ENCODE measurements at regions not wholly inside any gene's neighbourhood (a gene's known extent, or its start where the extent isn't known, plus 50 kb on each side); places are given as distances from the start of the nearest gene placed in this dataset.

- Histone ChIP-seq H3K4me1 (no peaks in the 10 kb centered on the region), H3K4me3 (no peak overlapping the region), H3K36me3 (no peaks in the 10 kb centered on the region), H3K9me3 (no peaks in the 10 kb centered on the region), H3K27ac (no peak overlapping the region), H3K27me3 (no peaks in the 10 kb centered on the region)
- intact Hi-C loops (cut with DNase I): no loop called here
- DNase-seq: no peak
- TF ChIP-seq, protein P1, sequence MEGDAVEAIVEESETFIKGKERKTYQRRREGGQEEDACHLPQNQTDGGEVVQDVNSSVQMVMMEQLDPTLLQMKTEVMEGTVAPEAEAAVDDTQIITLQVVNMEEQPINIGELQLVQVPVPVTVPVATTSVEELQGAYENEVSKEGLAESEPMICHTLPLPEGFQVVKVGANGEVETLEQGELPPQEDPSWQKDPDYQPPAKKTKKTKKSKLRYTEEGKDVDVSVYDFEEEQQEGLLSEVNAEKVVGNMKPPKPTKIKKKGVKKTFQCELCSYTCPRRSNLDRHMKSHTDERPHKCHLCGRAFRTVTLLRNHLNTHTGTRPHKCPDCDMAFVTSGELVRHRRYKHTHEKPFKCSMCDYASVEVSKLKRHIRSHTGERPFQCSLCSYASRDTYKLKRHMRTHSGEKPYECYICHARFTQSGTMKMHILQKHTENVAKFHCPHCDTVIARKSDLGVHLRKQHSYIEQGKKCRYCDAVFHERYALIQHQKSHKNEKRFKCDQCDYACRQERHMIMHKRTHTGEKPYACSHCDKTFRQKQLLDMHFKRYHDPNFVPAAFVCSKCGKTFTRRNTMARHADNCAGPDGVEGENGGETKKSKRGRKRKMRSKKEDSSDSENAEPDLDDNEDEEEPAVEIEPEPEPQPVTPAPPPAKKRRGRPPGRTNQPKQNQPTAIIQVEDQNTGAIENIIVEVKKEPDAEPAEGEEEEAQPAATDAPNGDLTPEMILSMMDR (IDR thresholded peaks at IDR 0.05): no peak
- TF ChIP-seq POLR2A (IDR thresholded peaks at IDR 0.05): no peak
- WGBS (ENCODE audit: insufficient coverage, low coverage, low lambda C conversion rate, missing lambda C conversion rate): 35% methylated on average over 1 of the region's 1 CpG
- no peak for ATAC-seq
Measured at GRCh38 chr18:66136039-66136438, 385.2 kb downstream of the CDH7 start.

GRCh38 chr18:66129248-66129647 lies 378.4 kb downstream of the CDH7 start:
- no peaks in the 10 kb centered on the region for H3K4me1 ChIP-seq
- 42% methylated on average over 3 of the region's 4 CpGs for WGBS (ENCODE audit: insufficient coverage, low coverage, low lambda C conversion rate, missing lambda C conversion rate)
- H3K36me3 ChIP-seq: no peaks in the 10 kb centered on the region

GRCh38 chr18:66126266-66126665 lies 375.5 kb downstream of the CDH7 start:
- Histone ChIP-seq H3K4me1 (no peaks in the 10 kb centered on the region), H3K27ac (no peak overlapping the region), H3K36me3 (no peaks in the 10 kb centered on the region), H3K4me3 (no peak overlapping the region), H3K9me3 (no peaks in the 10 kb centered on the region), H3K27me3 (no peaks in the 10 kb centered on the region)
- no peak for DNase-seq
- no peak for ATAC-seq
- WGBS (ENCODE audit: insufficient coverage, low coverage, low lambda C conversion rate, missing lambda C conversion rate): 28% methylated on average over 2 of the region's 2 CpGs
- intact Hi-C loops (cut with DNase I): no loop called here
- TF ChIP-seq, protein P1 (IDR thresholded peaks at IDR 0.05): no peak
- no peak for TF ChIP-seq POLR2A (IDR thresholded peaks at IDR 0.05)

More at GRCh38 chr18:66129248-66129647, 378.4 kb downstream of the CDH7 start:
- ATAC-seq (no peak), DNase-seq (no peak)
- Histone ChIP-seq H3K27me3 (no peaks in the 10 kb centered on the region), H3K4me3 (no peak overlapping the region), H3K9me3 (no peaks in the 10 kb centered on the region), H3K27ac (no peak overlapping the region)
- intact Hi-C loops (cut with DNase I): no loop called here
- TF ChIP-seq, protein P1 (IDR thresholded peaks at IDR 0.05): no peak
- TF ChIP-seq POLR2A (IDR thresholded peaks at IDR 0.05): no peak

- DNase-seq (no peak), ATAC-seq (no peak)
- Histone ChIP-seq H3K27me3 (no peaks in the 10 kb centered on the region), H3K4me1 (no peaks in the 10 kb centered on the region), H3K9me3 (no peaks in the 10 kb centered on the region), H3K27ac (no peak overlapping the region), H3K36me3 (no peaks in the 10 kb centered on the region), H3K4me3 (no peak overlapping the region)
- intact Hi-C loops (cut with DNase I): no loop called here
- no peak for TF ChIP-seq POLR2A (IDR thresholded peaks at IDR 0.05)
- TF ChIP-seq, protein P1 (IDR thresholded peaks at IDR 0.05): no peak
- 56% methylated on average over 2 of the region's 2 CpGs for WGBS (ENCODE audit: insufficient coverage, low coverage, low lambda C conversion rate, missing lambda C conversion rate)
Measured at GRCh38 chr18:66124394-66124793, 373.6 kb downstream of the CDH7 start.

DNA sequence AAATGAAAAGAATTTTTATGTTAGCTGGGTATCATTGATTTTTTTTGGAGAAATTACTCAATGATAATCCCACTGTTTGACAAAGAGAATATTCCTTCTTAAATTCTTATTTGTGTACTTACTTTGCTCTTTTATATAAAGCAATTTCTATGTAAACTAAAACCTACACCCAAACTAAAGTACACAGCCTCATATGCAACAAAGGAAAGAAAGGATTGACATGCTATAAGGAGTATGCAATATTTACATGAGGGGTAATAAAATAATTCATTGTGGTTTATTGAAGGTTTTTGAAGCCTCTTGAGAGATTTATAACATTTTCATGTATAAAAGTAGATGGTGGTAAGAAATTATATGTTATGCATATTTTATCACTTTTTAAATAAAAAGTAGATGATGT lies 368.5 kb downstream of the CDH7 start:
- Histone ChIP-seq H3K36me3 (no peaks in the 10 kb centered on the region), H3K4me1 (no peaks in the 10 kb centered on the region), H3K27ac (no peak overlapping the region), H3K27me3 (no peaks in the 10 kb centered on the region), H3K4me3 (no peak overlapping the region), H3K9me3 (no peaks in the 10 kb centered on the region)
- DNase-seq (no peak), ATAC-seq (no peak)
- TF ChIP-seq, protein P1 (IDR thresholded peaks at IDR 0.05): no peak
- no peak for TF ChIP-seq POLR2A (IDR thresholded peaks at IDR 0.05)
- intact Hi-C loops (cut with DNase I): no loop called here
